NT2/D1 (cell line): ENCODE measurements at regions not wholly inside any gene's neighbourhood (a gene's known extent, or its start where the extent isn't known, plus 50 kb on each side); places are given as distances from the start of the nearest gene placed in this dataset.

Experiments used
- DNase-seq: peaks from one replicate; pipeline ENCODE4 v3.0.0-alpha.2; 2011; ENCODE audit warnings: low read depth, low spot score
- H3K27me3 ChIP-seq: 2 replicates; pipeline ENCODE4 v1.6.0; 2011; ENCODE audit warnings: mild to moderate bottlenecking; ENCODE audit not compliant: insufficient read length, insufficient read depth
- H3K36me3 ChIP-seq: 2 replicates; pipeline ENCODE4 v1.6.1; 2011; ENCODE audit warnings: mild to moderate bottlenecking, low read length, mixed read lengths; ENCODE audit not compliant: insufficient read depth, insufficient read length
- H3K4me1 ChIP-seq: 2 replicates; pipeline ENCODE4 v1.5.1; 2011; ENCODE audit not compliant: insufficient read depth, insufficient read length
- H3K4me3 ChIP-seq: 2 replicates; pipeline ENCODE4 v1.5.1; 2011; ENCODE audit warnings: low read depth; ENCODE audit not compliant: insufficient read length
- H3K9ac ChIP-seq: 2 replicates; pipeline ENCODE4 v1.6.0; 2011; ENCODE audit warnings: low read depth; ENCODE audit not compliant: insufficient read length
- H3K9me3 ChIP-seq: 2 replicates; pipeline ENCODE4 v1.5.1; 2011; ENCODE audit warnings: mild to moderate bottlenecking, low read length; ENCODE audit not compliant: insufficient read depth
- SUZ12 ChIP-seq: IDR thresholded peaks from 2 replicates; pipeline ENCODE4 v1.6.1; 2011; ENCODE audit not compliant: insufficient read length, insufficient read depth; ENCODE audit errors: extremely low read depth
- YY1 ChIP-seq: IDR thresholded peaks from 2 replicates; pipeline ENCODE4 v1.6.1; 2011; ENCODE audit not compliant: insufficient read length, insufficient read depth
- ZNF274 ChIP-seq: IDR thresholded peaks from 2 replicates; pipeline ENCODE4 v1.6.1; 2011; ENCODE audit warnings: mild to moderate bottlenecking, low read depth, low read length

DNA sequence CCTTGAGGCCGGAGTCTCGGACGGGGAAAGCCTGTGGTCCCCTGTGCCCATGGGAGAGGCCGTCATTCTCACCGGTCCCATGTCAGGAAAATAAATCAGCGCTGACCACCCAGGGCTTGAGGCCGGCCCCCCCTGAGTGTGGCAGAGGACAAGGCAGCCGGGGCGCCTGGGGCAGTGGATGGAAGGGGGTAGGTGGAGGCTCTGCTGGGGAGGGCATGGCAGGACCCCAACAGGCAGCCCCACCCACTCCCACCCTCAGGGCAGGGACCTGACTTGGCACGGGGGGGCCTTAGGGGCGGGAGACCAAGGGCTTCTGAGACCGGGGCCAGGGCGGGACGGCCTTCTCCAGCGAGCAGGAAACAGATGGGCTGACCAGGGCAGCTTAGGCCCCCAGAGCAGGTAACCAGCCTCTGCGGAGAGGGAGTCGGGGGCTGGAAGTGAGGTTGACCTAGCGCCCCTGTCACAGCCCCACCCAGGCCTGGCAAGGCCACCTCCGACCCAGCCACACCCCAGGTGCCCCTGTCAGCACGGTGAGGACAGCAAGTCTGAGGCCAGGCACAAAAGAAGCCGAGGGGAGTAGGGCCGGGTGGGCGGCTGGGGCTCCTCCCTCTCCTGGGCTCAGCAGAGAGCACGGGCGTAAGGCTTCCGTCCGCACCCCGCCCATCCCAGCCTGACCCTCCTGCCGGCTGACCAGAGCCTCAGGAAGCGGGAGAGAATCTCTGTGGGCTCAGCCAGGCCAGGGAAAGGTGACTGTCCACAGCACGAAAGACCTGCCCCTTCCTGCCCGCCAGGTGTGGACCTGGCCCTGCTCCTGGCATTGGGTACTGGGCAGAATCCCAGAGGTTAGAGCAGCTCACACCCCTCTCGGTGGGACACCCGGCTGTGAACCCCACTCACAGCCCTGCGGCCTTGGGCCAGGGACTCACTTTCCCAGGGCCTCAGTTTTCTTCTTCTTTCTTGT, 87.4 kb downstream of the FOXL3 start:
- Histone ChIP-seq H3K36me3 (no peaks in the 10 kb centered on the region), H3K9ac (no peak overlapping the region), H3K9me3 (no peaks in the 10 kb centered on the region), H3K4me3 (no peak overlapping the region), H3K27me3 (peaks cover 30% of the 10 kb centered on the region), H3K4me1 (peaks cover 32% of the 10 kb centered on the region)
- DNase-seq = no peak
- TF ChIP-seq YY1 = no peak
- TF ChIP-seq SUZ12 = no peak
- TF ChIP-seq ZNF274 = no peak

DNA sequence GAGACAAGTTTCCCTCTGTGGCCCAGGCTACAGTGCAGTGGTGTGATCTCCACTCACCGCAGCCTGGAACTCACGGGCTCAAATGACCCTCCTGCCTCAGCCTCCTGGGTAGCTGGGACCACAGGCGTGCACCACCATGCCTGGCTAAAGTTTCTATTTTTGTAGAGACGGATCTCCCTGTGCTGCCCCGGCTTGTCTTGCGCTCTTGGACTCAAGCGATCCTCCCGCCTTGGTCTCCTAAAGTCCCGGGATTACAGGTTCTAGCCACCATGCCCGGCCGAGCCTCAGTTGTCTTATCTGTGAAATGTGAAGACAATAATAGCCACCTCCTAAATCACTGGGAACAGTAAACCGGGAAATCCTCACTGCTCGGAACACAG, 88.1 kb downstream of the FOXL3 start:
- TF ChIP-seq YY1 (no peak), ZNF274 (no peak), SUZ12 (no peak)
- Histone ChIP-seq H3K4me1 (peaks cover 29% of the 10 kb centered on the region), H3K9me3 (no peaks in the 10 kb centered on the region), H3K4me3 (no peak overlapping the region), H3K9ac (no peak overlapping the region), H3K36me3 (no peaks in the 10 kb centered on the region), H3K27me3 (peaks cover 33% of the 10 kb centered on the region)
- no peak for DNase-seq

DNA sequence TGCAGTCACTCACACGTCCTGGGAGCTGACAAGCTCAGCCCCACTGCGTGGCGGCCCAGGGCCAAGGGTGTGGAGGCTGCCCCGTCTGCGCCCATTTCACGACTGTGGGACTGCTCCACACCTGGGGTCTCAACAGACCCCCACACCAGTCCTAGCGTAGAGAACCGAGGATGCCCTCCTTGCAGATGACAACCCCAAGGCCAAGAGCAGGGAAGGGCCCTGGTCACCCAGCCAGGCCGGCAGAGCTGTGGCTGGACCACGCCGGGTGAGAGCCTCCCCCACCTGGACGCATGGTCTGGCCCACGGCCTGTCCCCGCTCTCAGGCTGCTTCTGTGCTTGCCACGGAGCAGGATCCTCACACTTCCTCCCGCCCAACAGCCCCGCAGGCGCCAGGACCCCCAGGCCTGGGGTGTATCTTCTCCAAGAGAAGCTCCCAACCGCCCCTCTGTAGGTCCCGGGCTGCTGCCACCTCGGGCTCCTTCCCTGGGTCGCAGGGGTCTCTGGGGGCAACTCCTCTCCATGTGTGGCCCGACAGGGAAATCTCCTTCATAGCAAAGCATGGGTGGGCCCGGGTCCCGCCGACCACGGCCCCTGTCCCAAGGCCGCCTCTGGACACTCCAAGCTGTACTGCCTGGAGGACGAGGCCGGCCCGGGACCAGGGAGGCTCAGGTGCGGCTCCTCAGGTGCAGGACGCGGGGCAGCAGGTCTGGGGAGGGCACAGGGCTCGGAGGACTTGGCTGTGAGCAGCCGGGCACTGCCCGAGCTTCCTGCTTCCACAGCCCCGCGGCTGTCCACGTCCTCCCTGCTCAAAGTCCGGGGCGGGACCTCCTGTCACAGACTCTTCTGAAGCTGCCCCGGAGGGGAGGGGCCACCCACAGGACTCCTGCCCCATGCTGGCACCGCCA, 88.8 kb downstream of the FOXL3 start:
- peaks cover 29% of the 10 kb centered on the region for H3K4me1 ChIP-seq

DNA sequence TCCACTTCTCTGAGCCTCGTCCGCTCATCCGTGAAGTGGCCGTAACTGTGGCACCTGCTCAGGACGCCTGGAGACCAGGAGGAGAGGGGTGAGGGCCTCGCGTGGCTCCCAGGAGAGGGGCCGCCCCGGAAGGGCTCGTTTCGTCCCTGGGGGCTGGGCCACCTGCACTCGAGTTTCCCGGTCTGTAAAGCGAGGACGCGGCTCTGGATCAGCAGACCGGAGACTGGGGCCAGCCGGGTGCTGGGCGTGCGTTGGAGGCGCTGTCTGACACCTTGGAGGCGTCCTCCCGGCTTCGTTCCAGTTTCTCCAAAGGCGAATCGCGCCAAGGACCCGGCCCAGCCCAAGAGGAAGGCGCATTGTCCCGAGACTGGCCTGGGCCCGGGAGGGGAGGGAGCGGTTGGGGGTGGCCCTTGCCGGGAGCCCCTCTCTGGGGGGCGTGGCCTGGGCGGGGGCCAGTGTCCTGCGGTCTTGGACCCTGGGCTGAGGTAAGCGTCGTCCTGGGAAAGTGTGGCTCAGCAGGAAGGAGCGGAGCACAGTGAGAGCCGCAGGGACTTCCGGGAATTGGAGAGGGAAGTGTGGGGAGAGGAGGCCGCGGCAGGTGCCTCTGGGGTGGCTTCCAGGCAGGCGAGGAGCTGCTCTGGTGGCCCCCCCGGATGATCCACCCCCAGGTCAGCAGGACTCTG, 89.6 kb downstream of the FOXL3 start:
- H3K9me3 ChIP-seq = peaks cover 13% of the 10 kb centered on the region
- no peak for DNase-seq
- TF ChIP-seq YY1 = no peak
- no peak for TF ChIP-seq ZNF274
- TF ChIP-seq SUZ12 = no peak
- peak overlapping the region; percentile 24 for H3K4me3 ChIP-seq
- H3K9ac ChIP-seq = peak overlapping the region; percentile 52
- H3K36me3 ChIP-seq = no peaks in the 10 kb centered on the region
- H3K27me3 ChIP-seq = peaks cover 33% of the 10 kb centered on the region
- peaks cover 29% of the 10 kb centered on the region for H3K4me1 ChIP-seq

More for the DNA sequence above, 88.8 kb downstream of the FOXL3 start:
- DNase-seq = no peak
- no peak for TF ChIP-seq SUZ12
- TF ChIP-seq ZNF274 = no peak
- TF ChIP-seq YY1 = no peak
- peak overlapping the region; percentile 52 for H3K9ac ChIP-seq
- H3K36me3 ChIP-seq = no peaks in the 10 kb centered on the region
- H3K4me3 ChIP-seq = peak overlapping the region; percentile 24
- peaks cover 5% of the 10 kb centered on the region for H3K9me3 ChIP-seq
- peaks cover 33% of the 10 kb centered on the region for H3K27me3 ChIP-seq

DNA sequence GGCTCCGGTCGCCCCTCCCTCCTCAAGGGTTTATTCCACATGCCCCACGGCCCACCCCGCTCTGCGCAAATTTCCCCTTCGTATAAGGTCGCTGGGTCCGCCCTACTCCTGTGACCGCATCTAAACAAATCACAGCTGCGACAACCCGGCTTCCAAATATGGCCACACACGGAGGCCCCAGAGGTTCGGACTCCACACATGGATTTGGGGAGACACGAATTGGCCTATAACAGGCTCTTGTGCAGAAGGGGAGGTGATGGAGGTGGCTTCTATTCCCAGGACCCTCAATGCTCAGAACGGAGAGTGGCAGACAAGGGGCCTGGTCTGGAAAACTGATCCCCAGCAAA, 90.1 kb downstream of the FOXL3 start:
- Histone ChIP-seq H3K27me3 (peaks cover 33% of the 10 kb centered on the region), H3K4me1 (peaks cover 29% of the 10 kb centered on the region), H3K4me3 (peak overlapping the region; percentile 24), H3K9me3 (peaks cover 15% of the 10 kb centered on the region), H3K9ac (no peak overlapping the region), H3K36me3 (no peaks in the 10 kb centered on the region)
- DNase-seq = no peak
- no peak for TF ChIP-seq ZNF274
- no peak for TF ChIP-seq YY1
- no peak for TF ChIP-seq SUZ12

DNA sequence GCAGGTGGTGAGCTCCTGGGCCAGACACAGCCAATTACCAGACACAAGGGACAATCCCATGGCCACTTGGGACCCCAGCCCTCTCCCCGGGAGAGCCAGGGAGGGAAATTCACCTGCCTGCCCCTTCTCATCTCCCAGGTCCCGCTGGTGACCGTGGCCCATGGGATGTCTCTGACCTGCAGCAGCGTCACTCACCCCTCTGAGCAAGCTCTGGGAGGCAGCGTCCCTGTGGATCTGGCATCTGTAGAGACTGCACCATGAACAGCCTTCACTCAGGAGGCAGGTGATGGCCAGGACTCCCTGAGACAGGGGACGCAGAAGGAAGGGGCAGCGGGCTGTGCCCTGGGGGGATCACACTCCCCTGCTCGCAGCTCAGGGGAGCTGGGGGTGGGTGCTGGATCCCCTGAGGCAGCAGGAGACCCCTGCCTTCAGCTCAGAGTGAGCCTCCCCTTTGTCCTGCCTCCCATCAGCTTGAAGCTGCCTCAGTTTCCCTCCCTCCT, 90.8 kb downstream of the FOXL3 start:
- peak overlapping the region; percentile 39 for H3K9ac ChIP-seq

More for the DNA sequence above, 90.8 kb downstream of the FOXL3 start:
- peaks cover 15% of the 10 kb centered on the region for H3K9me3 ChIP-seq
- no peak for TF ChIP-seq SUZ12
- no peak for TF ChIP-seq YY1
- H3K27me3 ChIP-seq = peaks cover 33% of the 10 kb centered on the region
- no peak overlapping the region for H3K4me3 ChIP-seq
- peaks cover 29% of the 10 kb centered on the region for H3K4me1 ChIP-seq
- no peak for DNase-seq
- H3K36me3 ChIP-seq = no peaks in the 10 kb centered on the region
